IMR-90 (cell line): ENCODE measurements at regions not wholly inside any gene's neighbourhood (a gene's known extent, or its start where the extent isn't known, plus 50 kb on each side); places are given as distances from the start of the nearest gene placed in this dataset.

Experiments used
- ATAC-seq: fragments of 200-7000 bp; cut with Tn5 transposase; 2 replicates; pipeline ENCODE4 v1.9.1; 2020; ENCODE audit warnings: low read depth, mild to moderate bottlenecking, moderate library complexity
- BruUV-seq: library from RNA; stranded (reverse); fragments of 400-500 nt; replicated peaks from 2 replicates; lab custom pipeline; 2021; lab: Mats Ljungman, UMichigan
- CTCF ChIA-PET: fragments of 300-600 bp; formaldehyde crosslinking; extraction: SDS; loops from one replicate; lab custom pipeline; 2021; ENCODE audit warnings: antibody characterized with exemption; lab: Yijun Ruan, JAX
- POLR2A ChIA-PET: fragments of 300-600 bp; sonication (Branson Sonifier 250); formaldehyde crosslinking; loops from one replicate; lab custom pipeline; 2022; ENCODE audit warnings: antibody characterized with exemption; ENCODE audit not compliant: unreplicated experiment; lab: Charles Lee
- DNase-seq: peaks from one replicate; pipeline ENCODE4 v3.0.0; 2013
- H2AFZ ChIP-seq: replicated peaks from 2 replicates; pipeline ENCODE3; 2013; ENCODE audit warnings: low read length, mild to moderate bottlenecking; ENCODE audit not compliant: poor library complexity
- H2AK5ac ChIP-seq: 2 replicates; pipeline ENCODE4 v1.6.1; 2013; ENCODE audit warnings: low read depth, low read length, inconsistent platforms
- H2AK9ac ChIP-seq: replicated peaks from 2 replicates; pipeline ENCODE3; 2013; ENCODE audit warnings: mild to moderate bottlenecking, low read depth, low read length, moderate library complexity; ENCODE audit not compliant: poor library complexity
- H2BK120ac ChIP-seq: 2 replicates; pipeline ENCODE4 v1.6.1; 2013; ENCODE audit warnings: low read depth, low read length, inconsistent platforms
- H2BK15ac ChIP-seq: 3 replicates; pipeline ENCODE4 v1.6.1; 2013; ENCODE audit warnings: low read depth, low read length, inconsistent platforms
- H2BK20ac ChIP-seq: 2 replicates; pipeline ENCODE4 v1.6.1; 2013; ENCODE audit warnings: low read depth, mild to moderate bottlenecking, inconsistent platforms, low read length, moderate library complexity
- H2BK5ac ChIP-seq: 2 replicates; pipeline ENCODE4 v1.6.1; 2013; ENCODE audit warnings: mild to moderate bottlenecking, low read depth, low read length, inconsistent platforms; ENCODE audit not compliant: poor library complexity, severe bottlenecking
- H3K14ac ChIP-seq: replicated peaks from 2 replicates; pipeline ENCODE4 v1.6.1; 2013; ENCODE audit warnings: low read depth, low read length, inconsistent platforms
- H3K18ac ChIP-seq: 2 replicates; pipeline ENCODE4 v1.6.1; 2013; ENCODE audit warnings: low read depth, low read length, control low read depth
- H3K23ac ChIP-seq: 2 replicates; pipeline ENCODE4 v1.6.1; 2013; ENCODE audit warnings: low read depth, low read length, inconsistent platforms
- H3K27ac ChIP-seq: 2 replicates; pipeline ENCODE4 v1.5.1; 2013; ENCODE audit warnings: mild to moderate bottlenecking, control low read depth, low read length; ENCODE audit not compliant: insufficient read depth
- H3K27me3 ChIP-seq: 2 replicates; pipeline ENCODE4 v1.6.1; 2013; ENCODE audit warnings: low read length; ENCODE audit not compliant: control insufficient read depth, insufficient read depth
- H3K36me3 ChIP-seq: 2 replicates; pipeline ENCODE4 v1.6.1; 2013; ENCODE audit warnings: low read length, mixed read lengths; ENCODE audit not compliant: control insufficient read depth, insufficient read depth
- H3K4ac ChIP-seq: 2 replicates; pipeline ENCODE4 v1.6.1; 2013; ENCODE audit warnings: low read depth, low read length, inconsistent platforms
- H3K4me1 ChIP-seq: 2 replicates; pipeline ENCODE4 v1.6.1; 2013; ENCODE audit warnings: low read length, mixed read lengths; ENCODE audit not compliant: control insufficient read depth, insufficient read depth
- H3K4me2 ChIP-seq: 2 replicates; pipeline ENCODE4 v1.6.1; 2013; ENCODE audit warnings: low read depth, mild to moderate bottlenecking, control low read depth, low read length, moderate library complexity
- H3K4me3 ChIP-seq: 2 replicates; pipeline ENCODE4 v1.5.1; 2013; ENCODE audit warnings: low read depth, mild to moderate bottlenecking, control low read depth, low read length, moderate library complexity; ENCODE audit not compliant: insufficient read depth
- H3K56ac ChIP-seq: 2 replicates; pipeline ENCODE4 v1.6.1; 2013; ENCODE audit warnings: low read length, inconsistent platforms; ENCODE audit not compliant: insufficient read depth; ENCODE audit errors: extremely low read depth
- H3K79me1 ChIP-seq, 2 experiments: 2 replicates each; pipeline ENCODE4 v1.6.1; 2013; ENCODE audit warnings: low read length in 2 of 2, inconsistent platforms in 1 of 2, low read depth in 1 of 2
- H3K9ac ChIP-seq: 2 replicates; pipeline ENCODE4 v1.6.1; 2013; ENCODE audit warnings: low read depth, low read length, control low read depth
- H3K9me1 ChIP-seq: 2 replicates; pipeline ENCODE4 v1.6.1; 2013; ENCODE audit warnings: low read length, inconsistent platforms; ENCODE audit not compliant: insufficient read depth
- H3K9me3 ChIP-seq: 2 replicates; pipeline ENCODE4 v1.6.1; 2013; ENCODE audit warnings: low read length; ENCODE audit not compliant: control insufficient read depth, insufficient read depth
- H4K20me1 ChIP-seq: 2 replicates; pipeline ENCODE4 v1.6.1; 2013; ENCODE audit warnings: low read length, inconsistent platforms; ENCODE audit not compliant: insufficient read depth
- H4K5ac ChIP-seq: 2 replicates; pipeline ENCODE4 v1.6.1; 2013; ENCODE audit warnings: mild to moderate bottlenecking, low read depth, low read length, control low read depth
- H4K8ac ChIP-seq, 2 experiments: 2 replicates each; pipeline ENCODE4 v1.6.1; 2013; ENCODE audit warnings: low read depth in 2 of 2, low read length in 2 of 2, control low read depth in 1 of 2, inconsistent platforms in 1 of 2
- H4K91ac ChIP-seq: 2 replicates; pipeline ENCODE4 v1.6.1; 2013; ENCODE audit warnings: low read depth, low read length, inconsistent platforms; ENCODE audit not compliant: insufficient read depth
- CEBPB ChIP-seq: IDR thresholded peaks from 2 replicates; pipeline ENCODE4 v1.6.1; 2012; ENCODE audit warnings: low read depth, low read length, improper control_type of control experiment
- ELK1 ChIP-seq: fragments of 150-350 bp; IDR thresholded peaks from 2 replicates; pipeline ENCODE4 v1.6.1; 2016; ENCODE audit warnings: low read depth, mild to moderate bottlenecking, low read length, moderate library complexity, borderline replicate concordance
- FOS ChIP-seq: fragments of 150-350 bp; IDR thresholded peaks from 2 replicates; pipeline ENCODE4 v1.6.1; 2016; ENCODE audit warnings: low read depth, low read length
- MXI1 ChIP-seq: IDR thresholded peaks from 2 replicates; pipeline ENCODE4 v1.6.1; 2012; ENCODE audit warnings: low read depth, mild to moderate bottlenecking, low read length, moderate library complexity, borderline replicate concordance
- NFE2L2 ChIP-seq: fragments of 150-350 bp; IDR thresholded peaks from 2 replicates; pipeline ENCODE4 v1.6.1; 2016; ENCODE audit warnings: low read depth, mild to moderate bottlenecking, low read length
- POLR2A ChIP-seq: IDR thresholded peaks from 2 replicates; pipeline ENCODE4 v1.6.1; 2012; ENCODE audit warnings: mild to moderate bottlenecking, low read depth, low read length
- RCOR1 ChIP-seq: IDR thresholded peaks from 2 replicates; pipeline ENCODE4 v1.6.1; 2012; ENCODE audit warnings: mild to moderate bottlenecking, low read length, improper control_type of control experiment; ENCODE audit not compliant: insufficient replicate concordance
- RFX5 ChIP-seq: IDR thresholded peaks from 2 replicates; pipeline ENCODE4 v1.8.0; 2012; ENCODE audit warnings: low read depth, mild to moderate bottlenecking, low read length, moderate library complexity
- SMC3 ChIP-seq: fragments of 150-350 bp; IDR thresholded peaks from 2 replicates; pipeline ENCODE4 v1.6.1; 2016; ENCODE audit warnings: low read depth, mild to moderate bottlenecking, antibody characterized with exemption, low read length, moderate library complexity
- WGBS, 2 experiments: methylation state at CpG; one replicate each; pipeline versions ENCODE4 v1.1.5 to v1.1.7; 2013; ENCODE audit warnings: missing lambda C conversion rate in 2 of 2; ENCODE audit not compliant: insufficient read length in 1 of 2; ENCODE audit errors: extremely low coverage in 2 of 2; 5-methylcytosine and 5-hydroxymethylcytosine counted together
- dilution Hi-C: fragments of 300-500 bp; cut with HindIII; formaldehyde crosslinking; loops from one replicate; pipeline ENCODE4 v1.14.3; 2018; ENCODE audit warnings: low sequenced_read_pairs; ENCODE audit not compliant: unreplicated experiment
- in situ Hi-C: fragments of 300-500 bp; cut with MboI; formaldehyde crosslinking; loops from 3 replicates; pipeline ENCODE4 v1.14.3; 2019; ENCODE audit warnings: low sequenced_read_pairs, inconsistent platforms, mixed read lengths
- intact Hi-C: fragments of 100-400 bp; cut with micrococcal nuclease; formaldehyde crosslinking; loops from 2 replicates; pipeline ENCODE4 v1.10.0; 2022

GRCh38 chr14:84025106-84026012 lies 1504.6 kb upstream of the FLRT2 start:
- no peaks in the 10 kb centered on the region for H3K4me1 ChIP-seq
- no peak overlapping the region for H3K9ac ChIP-seq
- H3K9me1 ChIP-seq: no peaks in the 10 kb centered on the region
- H3K4me3 ChIP-seq: no peak overlapping the region
- H3K9me3 ChIP-seq: no peaks in the 10 kb centered on the region
- H2AK9ac ChIP-seq: no peak overlapping the region
- H2AFZ ChIP-seq: no peak overlapping the region
- H3K27me3 ChIP-seq: no peaks in the 10 kb centered on the region
- H3K23ac ChIP-seq: no peak overlapping the region
- ChIA-PET CTCF (no interaction called here), POLR2A (interaction anchor here (0.5 kb wide), 1 partner anchor 10 kb away, joined by 8 read pairs; no protein-coding TSS in a partner anchor)
- no peak overlapping the region for H2BK120ac ChIP-seq
- no peak overlapping the region for H3K4ac ChIP-seq
- dilution Hi-C loops (no loop called here), in situ Hi-C loops (no loop called here), intact Hi-C loops (no loop called here)
- no peaks in the 10 kb centered on the region for H4K20me1 ChIP-seq
- no peak overlapping the region for H2BK15ac ChIP-seq
- DNase-seq (no peak), ATAC-seq (no peak)
- no CpG with 5 or more reads among the region's 8 CpGs for WGBS, 2 experiments
- H3K14ac ChIP-seq: no peak overlapping the region
- no peaks in the 10 kb centered on the region for H3K36me3 ChIP-seq
- no peak overlapping the region for H2BK20ac ChIP-seq
- H4K91ac ChIP-seq: no peak overlapping the region
- H3K79me1 ChIP-seq: no peaks in the 10 kb centered on the region
- no peak overlapping the region for H2BK5ac ChIP-seq
- no peak overlapping the region for H2AK5ac ChIP-seq
- TF ChIP-seq RFX5 (no peak), MXI1 (no peak), NFE2L2 (no peak), ELK1 (no peak), CEBPB (no peak), POLR2A (no peak), FOS (no peak), SMC3 (no peak), RCOR1 (no peak)
- H3K27ac ChIP-seq: no peak overlapping the region
- no peak overlapping the region for H3K4me2 ChIP-seq
- no peak overlapping the region for H4K8ac ChIP-seq
- BruUV-seq: no TSS peak
- no peak overlapping the region for H4K5ac ChIP-seq
- H3K56ac ChIP-seq: no peak overlapping the region
- no peak overlapping the region for H3K18ac ChIP-seq
